ENCODE measurements at regions not wholly inside any gene's neighbourhood (a gene's known extent, or its start where the extent isn't known, plus 50 kb on each side); places are given as distances from the start of the nearest gene placed in this dataset.
A peak's percentile ranks its signal among the peaks of the same experiment; 100 is the strongest.

DNA sequence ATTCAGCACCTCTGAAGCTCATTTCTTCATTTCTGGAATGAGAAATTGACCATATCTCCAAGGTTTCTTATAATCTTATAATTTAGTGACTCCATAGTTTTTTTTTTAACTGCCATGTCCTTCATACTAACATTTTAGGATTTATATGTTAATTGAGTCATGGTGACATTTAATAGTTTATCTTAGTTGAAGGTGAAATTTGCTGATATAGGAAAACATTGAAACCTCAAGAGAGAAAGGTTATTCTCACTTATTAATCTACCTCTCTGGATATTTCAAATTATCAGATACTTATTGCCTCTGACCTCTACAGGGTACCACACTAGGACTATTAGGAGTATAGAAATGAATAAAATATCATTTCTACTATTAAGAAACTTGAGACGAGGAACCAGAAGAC, 499.0 kb downstream of the NUP35 start:
- TF ChIP-seq LEF1 (IDR thresholded peaks at IDR 0.05; ENCODE audit: borderline replicate concordance), result no peak
- no peak for TF ChIP-seq ELF4 (IDR thresholded peaks at IDR 0.05)
- no peak for TF ChIP-seq CTBP1 (IDR thresholded peaks at IDR 0.05; ENCODE audit: borderline replicate concordance)
- no peak for TF ChIP-seq FOXA1 (IDR thresholded peaks at IDR 0.05)
- no peak for TF ChIP-seq L3MBTL2 (conservative IDR thresholded peaks at IDR 0.05)
- no peak for TF ChIP-seq FOXK2 (IDR thresholded peaks at IDR 0.05)
- no peak for TF ChIP-seq NFRKB (IDR thresholded peaks at IDR 0.05)
- no peak for TF ChIP-seq PKNOX1 (IDR thresholded peaks at IDR 0.05)
- no peak for TF ChIP-seq SUZ12 (IDR thresholded peaks at IDR 0.05)
- no peak for TF ChIP-seq BHLHE40 (IDR thresholded peaks at IDR 0.05; ENCODE audit: borderline replicate concordance)
- no peak for TF ChIP-seq SP1 (IDR thresholded peaks at IDR 0.05)
- no peak for TF ChIP-seq ZNF384 (IDR thresholded peaks at IDR 0.05)
- TF ChIP-seq HDGF (IDR thresholded peaks at IDR 0.05; ENCODE audit: borderline replicate concordance), result no peak
- no peak for TF ChIP-seq TARDBP (IDR thresholded peaks at IDR 0.05)
- TF ChIP-seq ARNT (IDR thresholded peaks at IDR 0.05), result no peak
- TF ChIP-seq FOXM1 (IDR thresholded peaks at IDR 0.05; ENCODE audit: borderline replicate concordance), result no peak
- DNase-seq (ENCODE audit: extremely low spot score), result no peak
- CTCF ChIA-PET, result no interaction called here
- POLR2A ChIA-PET, result no interaction called here

DNA sequence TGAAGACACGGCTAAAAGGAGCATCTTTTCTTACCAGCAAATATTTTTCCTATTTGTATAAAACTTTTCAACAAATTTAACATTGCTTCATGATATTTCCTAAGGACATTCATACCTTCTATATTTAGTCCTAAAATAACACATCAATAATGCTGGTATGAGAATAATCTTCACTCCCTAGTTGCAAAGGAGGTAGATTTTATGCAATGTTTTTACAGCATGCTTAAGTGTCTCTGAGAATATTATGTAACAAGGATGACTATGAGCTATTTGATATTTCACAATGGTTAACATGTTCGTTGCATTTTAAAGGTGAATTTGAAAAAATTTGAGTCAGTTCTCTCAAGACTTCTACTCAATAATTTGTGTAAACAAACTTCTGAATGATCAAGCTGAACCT, 506.7 kb downstream of the NUP35 start:
- CTCF ChIA-PET, result no interaction called here
- POLR2A ChIA-PET, result no interaction called here
- TF ChIP-seq BHLHE40 (IDR thresholded peaks at IDR 0.05; ENCODE audit: borderline replicate concordance) (no peak), PKNOX1 (IDR thresholded peaks at IDR 0.05) (no peak), LEF1 (IDR thresholded peaks at IDR 0.05; ENCODE audit: borderline replicate concordance) (no peak), ZNF384 (IDR thresholded peaks at IDR 0.05) (no peak)
- DNase-seq (ENCODE audit: extremely low spot score), result no peak

- TF ChIP-seq ZNF384 (IDR thresholded peaks at IDR 0.05) (no peak), FOXM1 (IDR thresholded peaks at IDR 0.05; ENCODE audit: borderline replicate concordance) (no peak), HDGF (IDR thresholded peaks at IDR 0.05; ENCODE audit: borderline replicate concordance) (no peak), CTBP1 (IDR thresholded peaks at IDR 0.05; ENCODE audit: borderline replicate concordance) (no peak), NFRKB (IDR thresholded peaks at IDR 0.05) (no peak), FOXK2 (IDR thresholded peaks at IDR 0.05) (no peak), TARDBP (IDR thresholded peaks at IDR 0.05) (no peak), SP1 (IDR thresholded peaks at IDR 0.05) (no peak), ARNT (IDR thresholded peaks at IDR 0.05) (no peak), PKNOX1 (IDR thresholded peaks at IDR 0.05) (no peak), SUZ12 (IDR thresholded peaks at IDR 0.05) (no peak)
- POLR2A ChIA-PET, result no interaction called here
- DNase-seq (ENCODE audit: extremely low spot score), result no peak
- CTCF ChIA-PET, result no interaction called here
Measured at GRCh38 chr2:183656121-183656520, 531.9 kb downstream of the NUP35 start.

DNA sequence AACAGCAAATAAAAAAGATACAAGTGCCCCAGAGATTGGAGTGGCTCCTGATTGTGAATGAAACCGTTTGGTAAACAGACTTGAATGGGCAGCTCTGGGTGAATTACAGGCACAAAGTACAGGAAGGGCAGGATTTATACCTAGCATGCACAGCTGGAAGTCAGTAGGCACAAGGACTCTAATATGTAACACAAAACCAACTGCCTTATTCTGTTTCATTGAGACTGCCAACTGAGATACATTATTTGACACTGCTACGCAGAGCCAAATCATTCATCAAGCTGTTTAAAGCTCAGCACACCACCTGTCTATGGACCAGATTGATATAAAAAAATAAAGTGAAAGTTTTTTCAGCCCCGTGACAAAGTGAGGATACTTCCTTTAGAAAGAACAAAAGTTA, 541.2 kb downstream of the NUP35 start:
- POLR2A ChIA-PET, result no interaction called here
- DNase-seq (ENCODE audit: extremely low spot score), result peak; percentile 4
- no peak for TF ChIP-seq ELF4 (IDR thresholded peaks at IDR 0.05)
- no peak for TF ChIP-seq NFRKB (IDR thresholded peaks at IDR 0.05)
- TF ChIP-seq FOXA1 (IDR thresholded peaks at IDR 0.05), result no peak
- TF ChIP-seq L3MBTL2 (conservative IDR thresholded peaks at IDR 0.05), result no peak
- TF ChIP-seq SP1 (IDR thresholded peaks at IDR 0.05), result no peak
- CTCF ChIA-PET, result interaction anchor here (0.6 kb wide), 1 partner anchor 419 kb away, joined by 3 read pairs; no protein-coding TSS in a partner anchor

DNA sequence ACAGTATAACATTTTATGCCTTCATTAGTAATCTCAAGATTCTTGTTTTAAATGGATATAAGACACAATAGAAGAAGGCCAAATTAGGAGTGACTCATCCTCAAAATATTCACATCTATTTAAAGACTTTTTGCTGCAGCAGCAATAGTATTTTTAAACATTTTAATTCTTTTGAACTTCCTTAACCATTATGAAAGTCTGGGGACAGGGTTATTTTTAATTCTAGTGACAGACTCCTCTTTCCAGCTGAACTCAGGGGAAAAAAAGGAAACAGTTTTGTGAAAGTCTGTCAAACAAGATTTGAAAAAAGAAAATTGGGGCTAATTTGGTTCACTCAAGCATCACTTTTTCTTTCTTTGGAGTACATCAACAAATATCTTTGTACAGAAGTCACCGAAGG, 541.8 kb downstream of the NUP35 start:
- DNase-seq (ENCODE audit: extremely low spot score), result no peak

DNA sequence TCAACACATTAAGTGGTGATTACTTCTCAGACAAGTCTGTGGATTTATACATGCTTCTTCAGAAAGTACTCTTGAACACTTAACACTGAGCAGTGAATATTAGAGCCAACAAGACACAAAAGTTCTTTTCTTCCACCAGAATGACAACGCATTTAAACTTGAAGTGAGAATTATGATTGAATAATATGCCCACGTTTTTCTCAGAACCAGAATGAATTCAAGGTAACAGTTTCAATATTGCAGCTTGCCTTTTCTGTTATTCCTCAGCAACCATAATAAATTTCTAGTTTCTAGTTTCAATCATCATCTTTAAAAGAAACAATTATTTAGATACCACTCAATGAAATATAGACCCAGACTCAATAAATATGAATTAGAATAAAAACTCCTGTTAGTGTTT, 547.0 kb downstream of the NUP35 start:
- no peak for TF ChIP-seq ZNF384 (IDR thresholded peaks at IDR 0.05)
- no peak for TF ChIP-seq FOXK2 (IDR thresholded peaks at IDR 0.05)
- TF ChIP-seq ELF4 (IDR thresholded peaks at IDR 0.05), result no peak
- TF ChIP-seq HDGF (IDR thresholded peaks at IDR 0.05; ENCODE audit: borderline replicate concordance), result no peak
- TF ChIP-seq L3MBTL2 (conservative IDR thresholded peaks at IDR 0.05), result no peak
- TF ChIP-seq SP1 (IDR thresholded peaks at IDR 0.05), result no peak
- no peak for TF ChIP-seq FOXM1 (IDR thresholded peaks at IDR 0.05; ENCODE audit: borderline replicate concordance)
- TF ChIP-seq TARDBP (IDR thresholded peaks at IDR 0.05), result no peak
- no peak for TF ChIP-seq SUZ12 (IDR thresholded peaks at IDR 0.05)
- TF ChIP-seq PKNOX1 (IDR thresholded peaks at IDR 0.05), result no peak
- no peak for TF ChIP-seq BHLHE40 (IDR thresholded peaks at IDR 0.05; ENCODE audit: borderline replicate concordance)
- DNase-seq (ENCODE audit: extremely low spot score), result no peak
- POLR2A ChIA-PET, result no interaction called here
- CTCF ChIA-PET, result no interaction called here

More for the DNA sequence above, 541.8 kb downstream of the NUP35 start:
- ChIA-PET CTCF (no interaction called here), POLR2A (no interaction called here)
- TF ChIP-seq L3MBTL2 (conservative IDR thresholded peaks at IDR 0.05), result no peak
- no peak for TF ChIP-seq LEF1 (IDR thresholded peaks at IDR 0.05; ENCODE audit: borderline replicate concordance)

DNA sequence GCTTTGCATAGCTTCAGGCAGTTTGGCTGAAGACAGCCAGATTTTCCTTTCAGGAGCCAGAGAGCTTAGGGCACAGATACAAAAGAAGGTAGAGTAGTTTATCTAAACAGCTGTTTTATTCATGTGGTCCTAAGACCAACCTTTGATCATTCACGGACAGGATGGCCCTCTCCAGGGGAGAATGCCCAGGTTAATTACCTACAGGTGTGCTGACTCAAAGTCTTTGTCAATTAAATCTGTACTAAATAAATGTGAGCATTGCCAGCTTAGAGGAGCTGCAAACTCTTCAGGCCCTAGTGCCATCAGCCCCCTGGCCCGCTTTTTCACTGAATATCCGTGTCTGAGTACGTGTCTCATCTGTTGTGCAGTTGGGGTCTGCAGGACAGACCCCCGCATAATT, 554.7 kb downstream of the NUP35 start:
- TF ChIP-seq FOXM1 (IDR thresholded peaks at IDR 0.05; ENCODE audit: borderline replicate concordance) (no peak), HDGF (IDR thresholded peaks at IDR 0.05; ENCODE audit: borderline replicate concordance) (no peak), LEF1 (IDR thresholded peaks at IDR 0.05; ENCODE audit: borderline replicate concordance) (no peak), FOXA1 (IDR thresholded peaks at IDR 0.05) (no peak), FOXK2 (IDR thresholded peaks at IDR 0.05) (no peak), TARDBP (IDR thresholded peaks at IDR 0.05) (no peak), SP1 (IDR thresholded peaks at IDR 0.05) (no peak), BHLHE40 (IDR thresholded peaks at IDR 0.05; ENCODE audit: borderline replicate concordance) (no peak), ELF4 (IDR thresholded peaks at IDR 0.05) (no peak), NFRKB (IDR thresholded peaks at IDR 0.05) (no peak), ZNF384 (IDR thresholded peaks at IDR 0.05) (no peak), SUZ12 (IDR thresholded peaks at IDR 0.05) (no peak), CTBP1 (IDR thresholded peaks at IDR 0.05; ENCODE audit: borderline replicate concordance) (no peak)
- ChIA-PET POLR2A (no interaction called here), CTCF (no interaction called here)
- DNase-seq (ENCODE audit: extremely low spot score), result no peak
